NCI-H187 (cell line): ENCODE measurements at regions not wholly inside any gene's neighbourhood (a gene's known extent, or its start where the extent isn't known, plus 50 kb on each side); places are given as distances from the start of the nearest gene placed in this dataset.
"Not testable (repeated sequence)": the region's sequence is repeated elsewhere in the genome, so short reads cannot be mapped to it uniquely, and the experiment has no call there.

Experiments
- DNase-seq, 2 experiments: peaks; one replicate each; lab custom pipeline; 2025; lab: John Stamatoyannopoulos, UW

GRCh38 chr21:33121715-33122475, 52.0 kb downstream of the OLIG1 start:
- DNase-seq, result no peak

DNA sequence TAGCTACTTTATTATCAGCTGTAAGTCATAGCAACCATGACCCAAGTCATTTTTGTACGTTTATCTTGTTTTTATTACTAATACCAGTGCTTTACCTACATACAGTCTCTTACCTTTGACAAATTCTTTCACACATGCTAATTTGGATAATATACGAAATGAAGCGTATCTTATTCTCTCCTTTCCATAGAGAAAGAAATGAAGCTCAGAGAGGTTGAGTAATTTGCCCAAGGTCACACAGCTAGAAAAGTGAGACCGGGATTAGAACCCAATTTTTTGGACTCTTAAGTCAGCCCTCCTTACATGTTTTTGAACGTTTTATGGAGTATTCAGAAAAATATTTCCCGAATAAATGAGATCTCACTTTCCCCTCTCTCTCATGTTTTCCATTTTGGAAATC, 52.6 kb downstream of the OLIG1 start:
- DNase-seq, result no peak

GRCh38 chr21:33123374-33124123, 53.6 kb downstream of the OLIG1 start:
- DNase-seq, result no peak

DNA sequence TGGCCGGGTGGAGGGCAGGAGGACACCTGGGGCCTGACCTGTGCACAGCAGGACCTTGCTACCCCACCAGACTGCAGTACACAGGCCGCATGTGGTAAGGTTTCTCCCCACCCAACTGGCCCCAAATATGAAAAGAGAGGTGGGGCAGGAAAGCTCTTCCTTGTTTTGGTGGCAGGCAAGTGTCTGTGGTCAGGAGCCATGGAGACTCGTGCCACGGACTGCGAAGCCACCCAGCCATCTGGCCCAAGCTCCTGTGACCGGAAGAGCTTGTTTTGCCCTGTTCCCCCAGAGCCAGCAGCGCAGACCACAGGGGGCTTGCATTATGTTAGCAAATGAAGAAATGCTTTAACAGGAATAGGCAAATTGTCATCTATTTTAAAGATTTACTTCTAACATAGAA, 54.9 kb downstream of the OLIG1 start:
- no peak for DNase-seq

- no peak for DNase-seq
Measured at GRCh38 chr21:33125680-33126375, 55.9 kb downstream of the OLIG1 start.

DNA sequence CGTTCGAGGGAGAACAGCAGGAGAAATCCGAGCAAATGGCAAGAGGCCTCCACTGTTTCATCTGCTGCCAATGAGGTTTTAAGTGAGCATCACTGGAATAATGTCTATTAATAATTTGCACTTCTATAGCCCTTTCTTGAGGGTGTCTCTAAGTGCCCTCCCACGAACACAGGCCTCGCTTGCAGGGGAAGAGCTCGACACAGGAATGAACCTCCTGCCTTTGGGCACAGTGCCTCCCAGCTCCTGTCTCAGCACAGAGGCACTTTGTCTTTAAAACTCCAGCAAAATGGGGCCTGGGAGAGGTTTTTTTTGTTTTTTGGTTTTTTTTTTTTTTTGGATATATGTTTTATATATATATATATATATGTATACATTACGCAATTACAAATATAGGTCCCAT, 56.6 kb downstream of the OLIG1 start:
- DNase-seq, result no peak

GRCh38 chr21:33127154-33127867, 57.4 kb downstream of the OLIG1 start:
- DNase-seq, result peak in 1 of 2 experiments; percentile 18

GRCh38 chr21:33127868-33128242, 57.9 kb downstream of the OLIG1 start:
- DNase-seq, result no peak

GRCh38 chr21:33128538-33128937, 58.6 kb downstream of the OLIG1 start:
- no peak for DNase-seq

DNA sequence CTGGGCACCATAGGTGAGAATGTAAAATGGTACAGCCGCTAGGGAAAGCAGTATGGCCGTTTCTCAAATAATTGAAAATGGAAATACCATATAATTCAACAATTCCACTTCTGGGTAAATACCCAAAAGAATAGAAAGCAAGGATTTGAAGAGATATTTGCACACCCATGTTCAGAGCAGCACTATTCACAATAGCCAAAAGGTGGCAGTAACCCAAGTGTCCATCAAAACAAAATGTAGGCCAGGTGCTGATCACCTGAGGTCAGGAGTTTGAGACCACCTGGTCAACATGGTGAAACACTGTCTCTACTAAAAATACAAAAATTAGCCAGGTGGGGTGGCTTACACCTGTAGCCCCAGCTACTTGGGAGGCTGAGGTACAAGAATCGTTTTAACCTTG, 62.1 kb downstream of the OLIG1 start:
- DNase-seq, result no peak

DNA sequence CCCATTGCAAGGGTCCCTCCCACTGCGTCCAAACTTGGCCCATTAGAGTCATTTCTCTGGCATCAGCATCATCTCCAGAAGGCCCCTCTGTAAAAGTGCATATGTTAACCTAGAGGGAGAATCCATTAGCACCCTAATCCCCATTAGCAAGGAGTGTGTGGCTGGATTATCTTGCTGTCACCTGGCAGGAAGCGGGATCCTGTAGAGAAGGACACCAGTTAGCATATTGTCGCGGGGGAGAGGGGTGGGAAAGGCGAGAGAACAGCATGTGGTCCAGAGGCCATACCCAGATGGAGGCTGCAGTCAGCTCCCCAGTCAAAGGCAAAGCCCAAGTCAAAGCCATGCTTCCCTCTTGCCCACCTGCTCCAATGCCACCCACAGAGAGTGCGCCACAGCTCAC, 64.0 kb downstream of the OLIG1 start:
- no peak for DNase-seq

DNA sequence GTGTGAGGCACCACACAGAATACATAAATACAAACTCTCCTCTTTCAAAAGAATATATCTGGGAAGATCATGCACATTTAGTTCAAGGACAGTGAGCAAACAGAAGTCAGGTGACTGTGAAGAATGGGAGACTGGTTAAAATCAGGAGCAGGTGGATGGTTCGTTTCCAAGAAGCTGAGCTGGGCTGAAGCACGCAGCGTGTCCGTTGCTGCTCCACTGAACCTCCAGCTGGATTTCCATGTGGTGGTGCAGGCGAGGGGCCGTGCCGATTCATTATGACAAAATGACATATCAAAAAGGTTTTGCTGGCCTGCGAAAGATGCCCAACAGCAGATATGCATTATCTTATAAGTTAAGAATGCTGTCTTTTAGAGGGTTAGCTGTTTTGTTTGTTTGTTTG, 66.0 kb downstream of the OLIG1 start:
- peak; percentile 40 to 53 for DNase-seq

GRCh38 chr21:33136847-33137502, 67.0 kb downstream of the OLIG1 start:
- DNase-seq, result no peak

DNA sequence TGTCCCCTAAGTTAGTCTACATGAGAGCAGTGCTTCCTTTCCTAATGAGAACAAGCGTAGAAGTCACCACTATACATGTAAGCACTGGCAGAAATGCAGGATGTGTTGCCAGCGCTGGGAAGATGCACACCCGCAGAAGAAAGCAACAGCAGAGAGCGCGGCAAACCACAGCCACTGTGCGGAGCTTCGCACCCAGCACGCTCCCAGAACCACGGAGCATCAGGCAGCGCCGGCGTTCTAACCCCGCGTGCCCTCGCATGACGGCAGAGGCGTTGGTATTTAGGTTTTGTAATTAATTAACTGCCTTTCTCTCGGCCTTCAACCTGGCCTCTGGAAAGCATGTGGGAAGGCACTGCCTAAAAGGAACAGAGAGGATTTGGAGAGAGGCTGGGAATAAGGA, 69.1 kb downstream of the OLIG1 start:
- no peak for DNase-seq

- DNase-seq, result no peak
Measured at GRCh38 chr21:33140288-33140687, 70.3 kb downstream of the OLIG1 start.

GRCh38 chr21:33146467-33146866, 76.5 kb downstream of the OLIG1 start:
- no peak for DNase-seq

DNA sequence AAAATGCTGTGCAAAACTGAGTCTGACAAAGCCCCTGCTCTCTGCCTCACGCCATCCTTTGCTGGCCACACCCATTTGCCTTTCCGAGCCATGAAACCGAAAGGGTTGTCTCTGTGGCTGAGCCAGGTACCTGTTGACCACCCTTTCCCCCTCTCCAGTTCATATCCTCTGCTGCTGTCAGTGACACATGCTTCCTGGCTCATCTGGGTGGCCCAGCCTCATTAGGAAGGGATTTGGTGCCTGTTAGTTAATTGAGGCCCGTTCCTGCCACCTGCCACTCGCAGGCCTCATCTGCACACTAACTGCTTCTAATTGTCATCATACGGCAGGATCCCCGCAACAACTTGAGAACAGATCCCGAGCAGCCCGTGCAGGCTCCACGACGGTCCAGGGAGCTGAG, 79.2 kb downstream of the OLIG1 start:
- no peak for DNase-seq

DNA sequence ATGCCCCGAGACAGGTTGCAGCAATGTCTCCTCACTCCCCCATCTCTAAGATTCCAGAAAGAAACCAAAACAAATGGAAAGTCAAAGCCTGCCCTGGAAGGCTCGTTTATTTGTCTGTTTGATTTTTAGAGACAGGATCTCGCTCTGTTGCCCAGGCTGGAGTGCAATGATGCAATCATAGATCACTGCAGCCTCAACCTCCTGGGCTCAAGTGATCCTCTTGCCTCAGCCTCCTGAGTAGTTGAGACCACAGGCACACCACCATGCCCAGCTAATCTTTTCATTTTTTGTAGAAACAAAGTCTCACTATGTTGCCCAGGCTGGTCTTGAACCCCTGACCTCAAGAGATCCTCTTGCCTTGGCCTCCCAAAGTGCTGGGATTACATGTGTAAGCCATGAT, 78.8 kb upstream of the IFNAR2 start:
- DNase-seq, result not testable (repeated sequence)

DNA sequence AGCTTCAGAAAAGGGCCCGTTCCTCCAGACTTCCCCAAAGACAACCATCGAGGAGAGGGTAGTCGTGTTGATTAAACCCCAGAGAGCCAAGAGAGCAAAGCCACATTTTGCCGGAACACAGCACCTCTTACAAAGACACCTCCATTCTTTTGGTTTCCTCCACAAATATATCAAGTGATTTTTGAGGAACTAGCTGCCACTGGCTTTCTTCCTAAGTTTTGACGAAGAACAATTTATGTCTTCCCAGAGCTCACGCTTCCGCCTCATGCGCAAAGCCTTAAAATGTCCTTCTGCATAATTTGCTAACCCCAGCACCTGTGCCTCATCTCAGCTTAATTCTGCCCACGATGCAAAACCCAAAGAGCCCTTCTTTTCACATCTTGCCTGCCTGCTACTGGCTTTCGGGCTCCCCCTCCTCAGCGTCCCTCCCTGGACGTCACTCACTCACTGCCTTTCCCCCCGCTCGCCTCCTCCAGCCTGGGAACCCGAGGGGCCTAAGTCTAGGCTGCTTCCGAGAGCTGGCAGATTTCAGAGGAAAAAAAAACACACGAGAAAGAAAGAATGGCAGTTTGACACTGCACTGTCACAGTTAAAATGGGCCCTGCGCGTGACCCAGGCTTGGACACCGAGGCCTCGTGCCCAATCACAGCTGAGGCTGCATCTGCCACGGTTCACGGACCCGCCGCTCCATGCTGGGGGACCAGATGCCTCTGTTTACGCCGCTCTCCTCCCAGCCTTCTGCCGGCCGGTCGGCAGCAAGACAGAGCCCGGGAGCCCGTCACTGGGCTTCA, 77.6 kb upstream of the IFNAR2 start:
- no peak for DNase-seq

DNA sequence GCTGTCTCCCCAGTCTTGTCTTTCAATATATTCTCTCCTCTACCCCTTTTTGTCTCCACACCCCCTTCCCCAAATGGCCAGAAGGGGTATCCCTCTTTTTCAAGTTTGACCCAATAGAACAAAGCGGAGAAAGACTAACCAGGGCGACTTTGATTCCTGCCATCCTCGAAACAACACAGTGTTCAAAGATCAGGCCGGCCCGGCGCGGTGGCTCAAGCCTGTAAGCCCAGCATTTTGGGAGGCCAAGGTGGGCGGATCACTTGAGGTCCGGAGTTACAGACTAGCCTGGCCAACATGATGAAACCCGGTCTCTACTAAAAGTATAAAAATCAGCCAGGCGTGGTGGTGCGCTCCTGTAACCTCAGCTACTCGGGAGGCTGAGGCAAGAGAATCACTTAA, 77.0 kb upstream of the IFNAR2 start:
- no peak for DNase-seq

DNA sequence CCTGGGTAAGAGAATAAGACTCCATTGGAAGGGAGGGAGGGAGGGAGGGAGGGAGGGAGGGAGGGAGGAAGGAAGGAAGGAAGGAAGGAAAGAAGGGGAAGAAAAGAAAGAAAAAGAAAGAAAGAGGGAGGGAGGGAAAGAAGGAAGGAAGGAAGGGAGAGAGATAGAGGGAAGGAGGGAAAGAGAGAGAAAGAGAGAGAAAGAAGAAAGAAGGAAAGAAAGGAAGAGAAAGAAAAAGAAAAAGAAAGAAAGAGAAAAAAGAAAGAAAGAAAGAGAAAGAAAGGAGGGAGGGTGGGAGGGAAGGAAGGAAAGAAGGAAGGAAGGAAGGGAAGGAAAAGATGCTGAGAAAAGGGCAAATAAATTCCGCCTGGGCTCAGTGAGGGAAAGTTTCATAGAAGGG, 74.7 kb upstream of the IFNAR2 start:
- no peak for DNase-seq
